ENCODE measurements at regions not wholly inside any gene's neighbourhood (a gene's known extent, or its start where the extent isn't known, plus 50 kb on each side); places are given as distances from the start of the nearest gene placed in this dataset.

DNA sequence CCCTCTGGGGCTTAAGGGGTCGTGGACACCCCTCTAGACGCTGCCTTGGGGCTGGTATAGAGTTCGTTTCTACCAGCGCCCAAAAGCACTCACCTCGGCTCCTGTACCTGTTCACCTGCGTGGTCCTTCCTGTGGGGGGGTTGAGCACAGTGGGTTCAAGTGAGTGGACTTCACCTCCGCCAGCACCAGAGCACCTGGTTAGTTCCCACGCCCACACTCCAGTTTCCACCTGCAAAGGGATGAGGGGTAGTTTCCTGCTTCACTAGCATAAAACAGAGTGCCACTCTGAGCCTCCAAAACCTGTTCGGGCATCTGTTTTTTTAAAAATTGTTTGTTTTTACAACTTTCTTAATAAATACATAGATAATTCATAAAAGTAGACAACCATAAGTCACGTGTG, 64.5 kb upstream of the SIPA1L2 start:
- no peak for TF ChIP-seq CTCF (conservative IDR thresholded peaks at IDR 0.05)
- TF ChIP-seq EZH2 (IDR thresholded peaks at IDR 0.05; ENCODE audit: low read depth), result no peak
